DLD1 (cell line): ENCODE measurements at regions not wholly inside any gene's neighbourhood (a gene's known extent, or its start where the extent isn't known, plus 50 kb on each side); places are given as distances from the start of the nearest gene placed in this dataset.

Source experiments
- in situ Hi-C: cut with HindIII; loops from 2 replicates; pipeline ENCODE4 v1.10.0; 2017; ENCODE audit warnings: low sequenced_read_pairs

GRCh38 chr14:101616202-101616601, 54.9 kb downstream of the DIO3 start:
- in situ Hi-C loops, result no loop called here

- in situ Hi-C loops, result no loop called here
Observed at GRCh38 chr14:101619484-101619883, 58.2 kb downstream of the DIO3 start.

GRCh38 chr14:101620031-101620788, 58.9 kb downstream of the DIO3 start:
- in situ Hi-C loops, result no loop called here

- in situ Hi-C loops, result no loop called here
Observed at GRCh38 chr14:101620821-101621785, 59.8 kb downstream of the DIO3 start.

- in situ Hi-C loops, result no loop called here
Observed at GRCh38 chr14:101622251-101623076, 61.2 kb downstream of the DIO3 start.

GRCh38 chr14:101623077-101623372, 61.7 kb downstream of the DIO3 start:
- in situ Hi-C loops, result no loop called here

- in situ Hi-C loops, result no loop called here
Observed at GRCh38 chr14:101623685-101624444, 62.6 kb downstream of the DIO3 start.

GRCh38 chr14:101624536-101624935, 63.2 kb downstream of the DIO3 start:
- in situ Hi-C loops, result no loop called here

GRCh38 chr14:101625336-101626097, 64.2 kb downstream of the DIO3 start:
- in situ Hi-C loops, result loop anchor here (25.0 kb wide), 1 partner anchor 963 kb away; no protein-coding TSS in a partner anchor

GRCh38 chr14:101626331-101626730, 65.0 kb downstream of the DIO3 start:
- in situ Hi-C loops, result loop anchor here (25.0 kb wide), 1 partner anchor 964 kb away; no protein-coding TSS in a partner anchor

- in situ Hi-C loops, result loop anchor here (25.0 kb wide), 1 partner anchor 966 kb away; no protein-coding TSS in a partner anchor
Observed at GRCh38 chr14:101627915-101628262, 66.6 kb downstream of the DIO3 start.

- in situ Hi-C loops, result loop anchor here (25.0 kb wide), 1 partner anchor 966 kb away; no protein-coding TSS in a partner anchor
Observed at GRCh38 chr14:101628471-101628966, 67.2 kb downstream of the DIO3 start.

- in situ Hi-C loops, result loop anchor here (25.0 kb wide), 1 partner anchor 967 kb away; no protein-coding TSS in a partner anchor
Observed at GRCh38 chr14:101628975-101629374, 67.7 kb downstream of the DIO3 start.

GRCh38 chr14:101630056-101630965, 69.0 kb downstream of the DIO3 start:
- in situ Hi-C loops, result loop anchor here (25.0 kb wide), 1 partner anchor 968 kb away; no protein-coding TSS in a partner anchor

GRCh38 chr14:101631199-101631598, 69.9 kb downstream of the DIO3 start:
- in situ Hi-C loops, result loop anchor here (25.0 kb wide), 1 partner anchor 969 kb away; no protein-coding TSS in a partner anchor

- in situ Hi-C loops, result loop anchor here (25.0 kb wide), 1 partner anchor 970 kb away; no protein-coding TSS in a partner anchor
Observed at GRCh38 chr14:101631970-101632369, 70.7 kb downstream of the DIO3 start.

- in situ Hi-C loops, result loop anchor here (25.0 kb wide), 1 partner anchor 970 kb away; no protein-coding TSS in a partner anchor
Observed at GRCh38 chr14:101632520-101632919, 71.2 kb downstream of the DIO3 start.

- in situ Hi-C loops, result loop anchor here (25.0 kb wide), 1 partner anchor 971 kb away; no protein-coding TSS in a partner anchor
Observed at GRCh38 chr14:101633276-101633675, 72.0 kb downstream of the DIO3 start.
